HG02642 (cell line): ENCODE measurements at regions not wholly inside any gene's neighbourhood (a gene's known extent, or its start where the extent isn't known, plus 50 kb on each side); places are given as distances from the start of the nearest gene placed in this dataset.

Experiments used
- ATAC-seq: cut with Tn5 transposase; IDR thresholded peaks from one replicate; pipeline ENCODE4 v1.9.1; 2021; ENCODE audit warnings: mild to moderate bottlenecking; ENCODE audit not compliant: unreplicated experiment, poor library complexity

DNA sequence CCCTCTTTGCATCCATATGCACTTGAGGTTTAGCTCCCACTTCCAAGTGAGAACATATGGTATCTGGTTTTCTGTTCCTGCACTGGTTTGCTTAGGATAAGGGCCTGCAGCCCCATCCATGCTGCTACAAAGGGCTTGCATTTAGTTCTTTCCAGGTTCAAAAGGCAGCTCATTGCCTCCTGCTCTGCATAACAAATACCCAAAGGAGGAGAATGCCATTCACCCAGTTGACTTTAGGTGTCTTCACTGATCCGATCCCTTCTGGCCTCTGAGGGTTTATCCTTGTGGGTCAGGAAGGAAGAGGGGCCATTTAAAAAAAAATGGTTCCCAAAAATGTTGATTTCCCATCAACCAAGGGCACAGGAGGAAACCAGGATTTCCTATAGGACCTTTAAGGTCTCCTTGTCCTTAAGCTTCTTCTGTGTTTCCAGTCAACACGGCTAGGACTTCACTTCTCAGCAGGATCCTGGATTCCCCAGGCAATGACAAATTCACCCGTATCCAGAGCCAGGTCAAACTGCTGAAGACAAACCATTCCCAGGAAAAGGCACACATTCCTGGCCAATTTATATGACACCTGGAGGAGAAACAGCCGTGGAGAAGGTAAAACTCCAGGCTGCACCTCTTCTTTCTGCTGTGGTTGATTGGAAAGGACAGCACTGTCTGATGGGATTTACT, 447.7 kb upstream of the CDH4 start:
- no peak for ATAC-seq

DNA sequence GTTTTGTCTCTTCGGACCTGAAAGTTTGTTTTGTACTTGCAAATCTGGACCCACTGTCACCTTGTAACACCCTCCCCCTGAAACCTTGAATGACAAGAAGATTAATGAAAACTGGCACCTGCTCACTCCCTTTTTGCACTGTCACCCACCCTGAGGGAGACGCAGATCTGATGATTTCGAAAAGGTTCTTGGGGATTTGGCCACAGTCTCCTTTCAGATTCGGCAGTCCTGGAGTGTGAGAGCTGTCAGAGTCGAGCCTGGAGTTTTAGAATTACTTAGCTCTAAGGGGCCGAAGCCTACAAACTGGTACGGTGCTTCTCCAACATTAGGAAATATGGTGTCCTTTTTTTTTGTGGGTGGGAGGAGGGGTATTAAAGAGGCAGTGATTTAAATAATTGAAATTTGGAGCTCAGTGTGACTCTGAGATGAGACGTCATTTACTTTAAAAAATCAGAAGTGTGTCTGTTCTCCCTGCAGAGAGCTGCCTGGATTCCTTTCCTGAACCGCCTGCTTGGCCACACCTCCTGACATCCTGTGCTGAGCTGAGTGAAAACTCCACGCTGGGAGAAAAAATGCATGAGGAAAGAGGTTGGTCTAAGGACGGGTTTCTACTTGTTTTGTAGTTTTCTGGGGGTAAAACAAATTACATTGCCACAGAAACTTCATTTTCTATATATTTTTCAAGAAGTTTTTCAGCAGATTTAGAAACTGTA, 447.0 kb upstream of the CDH4 start:
- ATAC-seq: no peak

DNA sequence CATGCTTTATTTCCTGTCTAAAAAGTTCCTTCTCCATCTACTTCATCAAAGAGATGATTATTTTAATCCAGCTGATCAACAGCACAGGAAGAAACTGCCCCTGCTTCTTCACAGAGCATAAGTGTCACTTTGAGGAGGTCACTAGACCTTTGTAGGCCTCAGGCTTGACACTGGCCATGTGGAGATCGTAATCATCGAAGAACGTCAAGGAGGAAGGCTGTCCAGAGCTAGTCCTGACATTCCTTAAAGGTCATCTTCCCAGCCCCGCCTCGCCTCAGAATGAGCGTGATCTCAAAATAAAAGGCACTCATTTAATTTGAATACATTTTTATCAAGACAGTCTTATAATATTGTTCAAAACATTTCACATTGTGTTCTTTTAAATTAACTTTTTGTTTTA, 445.7 kb upstream of the CDH4 start:
- no peak for ATAC-seq

DNA sequence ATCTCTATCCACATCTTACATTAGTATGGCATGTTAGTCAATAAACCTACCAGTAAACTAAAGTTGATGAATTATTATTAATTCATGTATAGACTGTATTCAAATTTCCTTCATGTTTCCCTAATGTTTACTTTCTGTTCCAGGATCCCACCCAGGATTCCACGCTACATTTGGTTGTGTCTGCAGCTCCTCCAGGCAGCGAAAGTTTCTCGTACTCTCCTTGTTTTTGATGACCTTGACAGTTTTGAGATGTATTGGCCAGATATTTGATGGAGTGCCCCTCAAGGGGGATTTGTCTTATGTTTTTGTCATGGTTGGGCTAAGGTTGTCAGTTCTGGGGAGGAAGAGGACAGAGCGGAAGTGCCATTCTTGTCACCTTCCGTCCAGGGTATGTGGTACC, 445.2 kb upstream of the CDH4 start:
- ATAC-seq: no peak

DNA sequence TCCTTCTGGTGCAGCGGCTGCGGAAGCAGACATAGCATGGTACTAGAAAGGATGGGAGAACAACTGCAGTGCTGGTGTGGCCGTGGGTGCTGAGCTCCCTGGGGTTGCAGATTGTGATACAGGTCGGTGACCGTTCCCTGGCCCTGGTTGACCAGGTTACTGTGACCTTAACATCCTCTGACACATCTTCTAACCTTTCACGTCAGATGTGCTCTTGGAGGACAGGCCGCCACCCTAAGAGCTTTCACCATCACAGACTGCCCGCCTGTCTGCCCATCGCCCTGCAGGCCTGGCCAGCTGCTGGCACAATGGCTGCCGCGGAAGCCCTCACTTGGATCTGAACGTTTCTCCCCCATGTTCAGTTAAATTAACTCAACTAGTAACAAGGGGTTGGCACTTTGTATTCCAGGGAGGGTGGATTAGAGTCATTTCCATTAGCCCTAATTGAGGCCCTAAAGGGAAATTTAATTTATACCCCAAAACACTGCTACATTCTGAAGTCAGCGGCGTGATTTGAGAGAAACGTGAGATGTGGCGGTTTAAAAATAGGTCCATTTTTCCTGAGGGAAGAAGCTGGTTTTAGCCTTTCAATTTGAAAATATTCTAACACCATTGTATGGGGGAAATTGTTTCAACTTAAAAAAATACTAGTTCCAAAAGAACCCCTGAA, 443.9 kb upstream of the CDH4 start:
- ATAC-seq: no peak

DNA sequence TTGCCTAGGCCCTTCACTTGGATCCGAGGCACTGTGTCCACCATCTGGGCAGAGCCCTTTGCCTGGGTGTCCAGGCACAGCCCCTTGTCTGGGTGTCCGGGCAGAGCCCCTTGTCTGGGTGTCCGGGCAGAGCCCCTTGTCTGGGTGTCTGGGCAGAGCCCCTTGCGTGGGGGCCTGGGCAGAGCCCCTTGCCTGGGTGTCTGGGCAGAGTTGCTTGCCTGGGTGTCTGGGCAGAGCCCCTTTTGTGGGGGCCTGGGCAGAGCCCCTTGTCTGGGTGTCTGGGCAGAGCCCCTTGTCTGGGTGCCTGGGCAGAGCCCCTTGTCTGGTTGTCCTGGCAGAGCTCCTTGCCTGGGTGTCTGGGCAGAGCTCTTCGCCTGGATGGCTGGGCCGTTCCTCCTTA, 443.4 kb upstream of the CDH4 start:
- no peak for ATAC-seq

DNA sequence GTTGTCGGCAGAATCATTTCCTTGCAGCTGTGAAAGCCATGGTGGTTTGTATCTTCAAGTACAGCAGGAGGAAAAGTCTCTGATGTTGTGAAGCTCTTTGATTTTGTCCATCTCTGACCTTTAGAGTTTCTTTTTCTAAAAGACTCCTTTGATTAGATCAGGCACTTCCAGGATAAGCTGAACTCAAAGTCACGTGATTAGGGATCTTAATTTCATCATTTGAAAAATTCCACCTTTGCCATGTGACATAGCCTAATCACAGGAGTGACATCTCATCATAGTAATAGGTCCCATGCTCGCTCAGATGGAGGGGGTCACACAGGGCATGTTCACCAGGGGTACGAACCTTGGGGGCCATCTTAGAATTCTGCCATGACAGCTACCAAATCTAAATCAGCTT, 441.5 kb upstream of the CDH4 start:
- ATAC-seq: no peak

DNA sequence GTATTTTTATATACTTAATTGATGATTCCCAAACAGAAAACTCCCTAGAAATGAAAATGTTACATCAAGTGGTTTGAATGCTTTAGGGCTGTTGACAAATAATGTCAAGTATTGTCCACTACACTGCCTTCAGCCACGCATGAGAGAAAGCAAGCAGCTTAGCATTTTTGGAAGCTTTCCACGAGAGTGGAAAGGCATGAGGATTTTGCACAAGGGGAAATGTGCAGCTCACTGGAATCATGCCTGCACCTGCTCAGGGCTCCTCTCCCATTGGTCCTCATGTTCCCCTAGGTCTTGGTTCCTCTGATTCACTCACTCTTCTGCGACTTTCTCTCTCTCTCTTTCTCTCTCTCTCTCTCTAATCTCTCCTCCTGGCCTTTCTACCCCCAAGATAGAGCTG, 439.5 kb upstream of the CDH4 start:
- no peak for ATAC-seq

DNA sequence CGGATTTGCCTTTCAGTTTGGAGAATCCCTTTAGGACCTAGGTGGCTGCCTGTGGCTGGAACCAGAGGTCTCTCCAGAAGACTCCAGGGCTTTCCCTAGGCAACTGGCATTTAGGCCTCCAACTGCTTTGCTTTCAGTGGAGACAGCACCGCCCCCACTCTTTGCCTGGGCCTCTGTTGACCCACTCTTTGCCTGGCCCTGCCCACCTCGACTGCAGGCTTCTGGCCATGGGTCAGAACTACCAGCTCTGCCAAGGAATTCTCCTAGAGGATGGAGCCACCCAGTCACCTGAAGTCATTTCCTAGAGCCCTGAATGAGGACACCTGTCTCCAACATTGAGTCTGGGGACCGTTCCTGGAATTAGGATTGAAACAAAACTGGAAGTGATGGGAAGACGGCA, 439.0 kb upstream of the CDH4 start:
- ATAC-seq: no peak

DNA sequence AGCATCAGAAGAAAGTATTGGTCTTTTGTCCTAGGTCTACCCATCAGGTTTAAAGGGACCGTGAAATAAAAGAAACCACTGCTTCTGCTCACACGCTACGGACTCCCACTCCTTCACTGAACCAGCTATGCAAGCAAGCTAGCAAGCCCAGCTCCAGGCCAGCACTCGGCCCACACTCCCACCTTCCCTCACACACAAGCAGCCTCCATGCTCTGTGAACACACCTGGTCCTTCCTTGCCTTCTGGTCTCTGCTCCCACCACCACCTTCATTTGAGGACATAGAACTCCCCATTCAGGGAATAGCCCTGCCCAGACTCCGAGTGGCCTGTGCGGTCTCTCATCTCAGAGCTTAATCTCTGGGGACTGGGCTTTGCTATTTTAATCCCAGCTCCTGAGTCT, 436.4 kb upstream of the CDH4 start:
- ATAC-seq: no peak

DNA sequence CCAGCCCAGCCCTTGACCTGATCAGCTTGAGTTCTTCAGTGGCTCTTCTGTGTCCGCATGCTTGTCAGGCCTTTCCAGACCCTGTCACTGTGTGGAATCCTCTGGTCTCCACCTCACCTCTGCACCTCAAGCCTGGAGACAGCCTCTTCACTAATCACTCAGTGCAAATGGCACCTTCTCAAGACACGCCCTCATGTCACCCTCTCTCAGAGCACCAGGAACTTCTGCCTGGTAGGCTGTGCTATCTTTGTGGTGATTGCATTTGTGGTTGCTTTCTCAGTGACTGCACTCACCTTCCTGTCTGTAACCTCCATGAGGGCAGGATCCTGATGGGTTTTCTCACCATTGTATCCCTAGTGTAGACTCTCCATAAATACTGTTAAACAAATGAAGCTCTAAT, 435.2 kb upstream of the CDH4 start:
- ATAC-seq: no peak

DNA sequence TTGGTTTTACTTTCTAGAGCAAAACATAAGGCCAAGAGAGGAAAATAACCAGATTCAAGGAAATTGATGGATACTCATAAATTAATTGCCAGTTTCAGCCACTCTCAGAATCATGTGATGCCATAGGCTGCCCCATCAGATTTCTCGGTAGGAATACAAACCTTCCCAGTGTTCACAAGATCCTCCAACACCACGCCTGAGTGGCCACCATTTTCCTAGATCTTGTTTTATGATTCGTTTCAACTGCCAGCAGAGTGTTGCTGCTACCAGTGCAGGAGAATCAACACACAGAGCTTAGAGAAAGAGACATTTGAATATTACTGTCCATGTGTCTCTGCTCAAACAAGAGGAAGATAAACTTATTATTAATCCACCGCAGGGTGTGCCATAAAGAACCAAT, 434.2 kb upstream of the CDH4 start:
- ATAC-seq: no peak

DNA sequence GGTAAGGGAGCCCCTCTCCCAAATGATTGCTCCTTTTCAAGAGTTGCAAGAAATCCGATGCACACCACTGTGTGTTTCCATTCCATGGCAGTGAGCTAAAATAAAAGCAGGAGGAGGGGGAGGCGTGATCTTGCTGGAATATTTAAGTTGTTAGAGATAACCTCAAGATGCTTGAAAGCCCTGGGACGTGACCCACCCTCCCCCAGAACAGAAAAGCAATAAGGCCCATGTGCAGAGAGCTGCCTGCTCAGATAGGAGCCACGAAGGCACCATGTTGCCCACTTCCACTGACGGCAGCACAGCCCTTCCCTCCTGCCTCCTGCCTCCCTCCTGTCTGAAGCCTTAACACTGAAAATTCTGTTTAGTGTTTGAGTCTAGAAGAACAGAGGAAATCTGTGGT, 432.6 kb upstream of the CDH4 start:
- ATAC-seq: no peak

DNA sequence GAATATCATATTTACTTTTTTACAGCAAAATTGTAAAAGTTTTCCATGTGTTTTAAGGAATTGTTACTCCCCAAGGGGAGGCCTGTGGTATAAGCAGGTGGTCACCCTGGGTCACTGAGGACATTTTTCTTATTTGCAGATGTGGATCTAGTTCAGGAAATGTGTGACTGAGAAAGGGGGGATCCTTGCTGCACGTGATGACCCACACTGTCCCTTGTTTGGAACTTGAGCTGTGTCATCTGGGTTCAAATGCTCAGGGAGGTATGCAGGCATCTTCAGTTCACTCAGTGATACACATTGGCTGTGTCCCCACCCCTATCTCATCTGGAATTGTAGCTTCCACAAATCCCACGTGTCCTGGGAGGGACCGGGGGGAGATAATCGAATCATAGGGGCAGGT, 431.9 kb upstream of the CDH4 start:
- no peak for ATAC-seq

DNA sequence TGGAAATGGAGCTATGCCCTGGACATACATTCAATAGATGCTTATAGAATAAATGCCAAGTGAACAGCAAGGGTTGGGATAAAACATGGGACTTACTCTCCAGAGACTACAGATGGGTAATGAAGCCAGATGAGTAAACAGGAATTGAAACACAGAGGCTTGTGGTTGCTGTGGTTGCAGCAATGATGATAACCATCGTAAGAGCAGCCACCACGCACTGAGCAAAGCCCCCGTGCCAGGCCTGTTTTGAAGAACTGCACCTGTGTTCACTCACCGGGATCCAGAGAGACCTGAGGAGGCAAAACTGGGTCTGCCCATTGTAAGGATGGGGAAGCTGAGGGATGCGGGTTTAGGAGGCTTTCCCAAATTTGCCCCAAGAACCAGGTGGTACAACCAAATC, 431.1 kb upstream of the CDH4 start:
- ATAC-seq: no peak

DNA sequence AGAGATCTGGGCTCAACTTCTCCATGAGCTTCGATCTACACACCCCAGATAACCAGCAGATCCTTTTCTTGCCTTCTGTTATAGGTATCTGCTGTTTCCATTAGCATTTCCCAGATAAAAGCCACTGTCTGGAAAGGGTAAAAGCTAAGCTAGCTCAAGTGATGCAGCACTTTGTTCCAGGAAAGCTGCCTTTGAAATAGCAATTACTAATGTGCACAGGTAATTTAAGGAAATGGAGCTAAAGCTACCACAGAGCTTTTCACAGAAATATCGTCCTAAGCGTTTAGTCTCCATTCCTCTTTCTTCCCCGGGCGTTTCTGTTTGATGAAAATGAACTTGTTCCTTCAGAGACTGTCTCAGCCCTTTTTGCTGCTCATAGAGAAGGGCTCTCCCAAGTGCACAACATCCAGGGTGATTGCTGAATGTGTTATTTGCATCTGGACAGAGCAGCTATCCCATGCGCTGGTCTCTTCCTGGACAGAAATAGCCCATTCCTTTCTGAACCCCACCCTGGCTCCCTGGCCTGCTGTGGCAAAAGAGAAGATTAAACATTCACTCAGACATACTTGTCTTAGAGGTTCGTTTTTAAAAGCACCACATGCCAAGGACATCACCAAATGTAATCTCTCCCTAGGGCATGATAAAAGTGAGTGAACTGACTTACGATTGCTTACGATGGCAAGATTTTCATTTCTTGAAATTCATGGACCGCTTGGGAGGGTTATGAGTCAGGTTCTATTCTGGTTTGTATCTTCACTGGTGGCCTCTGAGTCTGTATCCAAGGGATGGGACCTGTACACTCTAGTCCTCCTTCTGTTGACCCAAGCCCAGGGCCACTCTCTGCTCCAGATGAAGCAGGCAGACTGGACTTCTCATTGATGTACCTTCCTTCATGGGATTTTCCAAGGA, 429.1 kb upstream of the CDH4 start:
- ATAC-seq: no peak

DNA sequence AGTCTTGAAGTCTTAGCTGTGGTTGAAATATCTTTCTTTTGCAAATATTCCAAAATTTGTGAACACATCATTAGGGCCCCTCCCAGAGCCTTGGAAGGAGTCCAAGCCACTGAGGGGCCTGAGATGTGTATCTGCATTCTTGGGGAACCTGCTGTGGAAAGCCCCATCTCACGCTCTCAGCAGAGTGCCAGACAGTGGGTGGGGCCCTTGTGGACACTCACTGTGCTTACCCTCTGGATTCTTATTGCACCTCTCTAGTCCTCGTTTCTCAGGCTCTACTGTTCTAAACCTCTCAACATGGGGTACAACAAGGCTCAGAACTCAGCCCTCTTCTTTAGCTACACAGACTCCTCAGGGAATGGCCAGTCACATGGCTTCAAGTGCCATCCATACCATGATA, 416.2 kb upstream of the CDH4 start:
- no peak for ATAC-seq

DNA sequence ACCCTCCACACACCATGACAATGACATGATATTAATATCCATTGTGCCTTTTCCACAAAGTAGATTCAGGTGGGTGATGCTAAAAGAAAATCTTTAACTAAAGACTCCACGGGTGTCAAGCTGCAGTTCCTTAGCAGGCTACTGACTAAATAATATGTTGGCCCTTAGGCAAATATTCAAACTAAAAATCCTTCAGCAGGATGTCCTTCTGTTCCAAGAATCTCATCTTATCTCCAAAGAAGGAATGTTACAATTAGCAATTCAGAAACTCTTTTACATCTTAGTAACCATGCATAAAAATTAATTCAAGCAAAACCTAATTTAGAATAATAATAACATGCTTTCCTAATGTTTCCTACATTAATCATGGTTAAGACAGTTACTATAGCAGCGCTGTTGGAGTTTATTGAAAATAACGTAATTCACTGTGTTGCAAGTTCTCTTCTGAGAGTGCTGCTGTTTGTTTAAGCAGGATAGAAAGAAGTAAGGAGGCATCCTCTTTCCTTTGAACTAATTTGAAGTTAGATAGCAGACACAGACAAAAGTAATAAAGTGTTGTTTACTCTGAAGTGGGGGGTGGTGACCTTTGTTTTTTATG, 414.8 kb upstream of the CDH4 start:
- ATAC-seq: no peak

DNA sequence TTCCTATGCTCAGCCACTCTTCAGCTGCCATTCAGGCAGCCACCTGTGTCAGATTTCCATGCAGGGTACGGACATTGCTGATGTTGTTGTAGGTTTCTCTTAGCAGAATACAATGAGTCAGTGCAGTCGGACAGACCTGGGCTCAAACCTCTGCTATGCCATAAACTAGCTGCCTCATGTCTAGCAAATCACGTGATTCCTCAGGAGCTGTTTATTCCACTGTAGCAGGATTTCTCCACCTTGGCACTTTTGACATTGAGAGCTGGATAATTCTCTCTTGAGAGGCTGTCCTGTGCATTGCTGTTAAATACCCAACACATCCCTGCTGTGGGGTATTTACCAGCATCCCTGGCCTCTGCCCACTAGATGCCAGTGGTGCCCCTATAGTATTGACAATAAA, 413.8 kb upstream of the CDH4 start:
- no peak for ATAC-seq

DNA sequence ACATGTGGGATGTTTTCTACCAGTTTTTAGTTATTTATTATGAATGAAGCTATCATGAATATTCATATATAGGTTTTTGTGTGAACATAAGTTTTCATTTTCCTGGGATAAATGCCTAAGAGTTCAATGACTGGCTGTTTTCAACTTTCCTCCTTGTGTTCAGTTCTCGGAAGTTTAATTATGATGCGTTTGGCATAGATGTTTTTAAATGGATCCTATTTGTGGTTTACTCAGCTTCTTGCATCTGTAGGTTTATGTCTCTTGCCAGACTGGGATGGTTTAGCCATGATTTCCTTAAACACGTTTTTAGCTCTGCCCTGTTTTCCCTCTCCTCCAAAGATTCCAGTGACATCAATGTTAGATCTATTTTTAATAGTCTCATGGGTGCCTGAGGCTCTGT, 411.1 kb upstream of the CDH4 start:
- ATAC-seq: no peak
